ENCODE measurements at regions not wholly inside any gene's neighbourhood (a gene's known extent, or its start where the extent isn't known, plus 50 kb on each side); places are given as distances from the start of the nearest gene placed in this dataset.

- no peak overlapping the region for H3K27ac ChIP-seq
- no peak for TF ChIP-seq CTCF (conservative IDR thresholded peaks at IDR 0.05)
- TF ChIP-seq ZFX (IDR thresholded peaks at IDR 0.05), result no peak
Observed at GRCh38 chr9:80028501-80028900, 456.7 kb downstream of the TLE4 start.

GRCh38 chr9:80025796-80026520, 454.2 kb downstream of the TLE4 start:
- H3K27ac ChIP-seq, result no peak overlapping the region
- TF ChIP-seq CTCF (conservative IDR thresholded peaks at IDR 0.05) (no peak), ZFX (IDR thresholded peaks at IDR 0.05) (no peak)

- H3K27ac ChIP-seq, result no peak overlapping the region
- TF ChIP-seq ZFX (IDR thresholded peaks at IDR 0.05), result no peak
- no peak for TF ChIP-seq CTCF (conservative IDR thresholded peaks at IDR 0.05)
Observed at GRCh38 chr9:80025131-80025530, 453.4 kb downstream of the TLE4 start.

GRCh38 chr9:80020530-80020929, 448.8 kb downstream of the TLE4 start:
- H3K27ac ChIP-seq, result no peak overlapping the region
- TF ChIP-seq CTCF (conservative IDR thresholded peaks at IDR 0.05) (no peak), ZFX (IDR thresholded peaks at IDR 0.05) (no peak)

GRCh38 chr9:80020056-80020455, 448.3 kb downstream of the TLE4 start:
- no peak for TF ChIP-seq ZFX (IDR thresholded peaks at IDR 0.05)
- TF ChIP-seq CTCF (conservative IDR thresholded peaks at IDR 0.05), result no peak
- H3K27ac ChIP-seq, result no peak overlapping the region

- TF ChIP-seq CTCF (conservative IDR thresholded peaks at IDR 0.05) (no peak), ZFX (IDR thresholded peaks at IDR 0.05) (no peak)
- H3K27ac ChIP-seq, result no peak overlapping the region
Observed at GRCh38 chr9:80013891-80014290, 442.1 kb downstream of the TLE4 start.

- no peak overlapping the region for H3K27ac ChIP-seq
- TF ChIP-seq CTCF (conservative IDR thresholded peaks at IDR 0.05), result no peak
- no peak for TF ChIP-seq ZFX (IDR thresholded peaks at IDR 0.05)
Observed at GRCh38 chr9:80012557-80013330, 441.0 kb downstream of the TLE4 start.

Data from C4-2B (cell line).